IgD-negative memory B cell (primary cell): ENCODE measurements at regions not wholly inside any gene's neighbourhood (a gene's known extent, or its start where the extent isn't known, plus 50 kb on each side); places are given as distances from the start of the nearest gene placed in this dataset.

ENCODE experiments used
- H3K27ac Mint-ChIP-seq, 3 donors: one replicate each; pipeline ENCODE4 v1.8.0; 2020 to 2022; ENCODE audit warnings: mild to moderate bottlenecking in 3 of 3, mixed read lengths in 3 of 3, moderate library complexity in 1 of 3
- H3K27me3 Mint-ChIP-seq: one replicate; pipeline ENCODE4 v1.8.0; 2021; ENCODE audit warnings: mixed read lengths
- H3K36me3 Mint-ChIP-seq: one replicate; pipeline ENCODE4 v1.8.0; 2020; ENCODE audit warnings: mild to moderate bottlenecking, mixed read lengths
- H3K4me1 Mint-ChIP-seq, 3 donors: one replicate each; pipeline ENCODE4 v1.8.0; 2020 to 2022; ENCODE audit warnings: mixed read lengths in 3 of 3, mild to moderate bottlenecking in 1 of 3
- H3K4me3 Mint-ChIP-seq, 4 donors: one replicate each; pipeline ENCODE4 v1.8.0; 2020 to 2022; ENCODE audit warnings: mild to moderate bottlenecking in 4 of 4, mixed read lengths in 4 of 4, moderate library complexity in 3 of 4
- H3K9me3 Mint-ChIP-seq, 3 donors: one replicate each; pipeline ENCODE4 v1.8.0; 2020 to 2021; ENCODE audit warnings: mixed read lengths in 3 of 3, mild to moderate bottlenecking in 1 of 3

- Mint-ChIP-seq H3K36me3 (no peaks in the 10 kb centered on the region), H3K27me3 (no peaks in the 10 kb centered on the region), H3K4me1 (peaks cover 0 to 3% (median 0%) of the 10 kb centered on the region in 3 donors), H3K27ac (no peak overlapping the region), H3K4me3 (no peak overlapping the region), H3K9me3 (no peaks in the 10 kb centered on the region)
These were observed 423.0 kb upstream of the TPM1 start for GRCh38 chr15:62619526-62619925.

GRCh38 chr15:62622775-62623174 lies 419.8 kb upstream of the TPM1 start:
- Mint-ChIP-seq H3K9me3 (no peaks in the 10 kb centered on the region), H3K36me3 (no peaks in the 10 kb centered on the region), H3K27ac (peak overlapping the region in 1 of 3 donors; percentile 18), H3K27me3 (peaks cover 6% of the 10 kb centered on the region), H3K4me3 (no peak overlapping the region), H3K4me1 (peaks cover 3 to 7% (median 4%) of the 10 kb centered on the region in 3 donors)

GRCh38 chr15:62624547-62625378 lies 417.8 kb upstream of the TPM1 start:
- H3K27ac Mint-ChIP-seq = no peak overlapping the region
- no peaks in the 10 kb centered on the region for H3K9me3 Mint-ChIP-seq
- peaks cover 3 to 7% (median 4%) of the 10 kb centered on the region in 3 donors for H3K4me1 Mint-ChIP-seq
- H3K4me3 Mint-ChIP-seq = peak overlapping the region in 2 of 4 donors; percentile 74 to 78
- H3K27me3 Mint-ChIP-seq = peaks cover 6% of the 10 kb centered on the region
- H3K36me3 Mint-ChIP-seq = no peaks in the 10 kb centered on the region

GRCh38 chr15:62625429-62626033 lies 417.0 kb upstream of the TPM1 start:
- no peak overlapping the region for H3K27ac Mint-ChIP-seq
- no peaks in the 10 kb centered on the region for H3K36me3 Mint-ChIP-seq
- no peaks in the 10 kb centered on the region for H3K9me3 Mint-ChIP-seq
- no peak overlapping the region for H3K4me3 Mint-ChIP-seq
- peaks cover 3 to 7% (median 4%) of the 10 kb centered on the region in 3 donors for H3K4me1 Mint-ChIP-seq
- peaks cover 6% of the 10 kb centered on the region for H3K27me3 Mint-ChIP-seq

- peaks cover 10% of the 10 kb centered on the region for H3K27me3 Mint-ChIP-seq
- H3K4me3 Mint-ChIP-seq = no peak overlapping the region
- H3K9me3 Mint-ChIP-seq = no peaks in the 10 kb centered on the region
- no peak overlapping the region for H3K27ac Mint-ChIP-seq
- no peaks in the 10 kb centered on the region for H3K36me3 Mint-ChIP-seq
- H3K4me1 Mint-ChIP-seq = peaks cover 3 to 7% (median 4%) of the 10 kb centered on the region in 3 donors
These were observed 415.6 kb upstream of the TPM1 start for GRCh38 chr15:62626903-62627302.

- H3K36me3 Mint-ChIP-seq = no peaks in the 10 kb centered on the region
- H3K27me3 Mint-ChIP-seq = peaks cover 12% of the 10 kb centered on the region
- no peaks in the 10 kb centered on the region for H3K9me3 Mint-ChIP-seq
- H3K4me1 Mint-ChIP-seq = no peaks in the 10 kb centered on the region
- H3K27ac Mint-ChIP-seq = no peak overlapping the region
- no peak overlapping the region for H3K4me3 Mint-ChIP-seq
These were observed 411.3 kb upstream of the TPM1 start for GRCh38 chr15:62631076-62631724.

DNA sequence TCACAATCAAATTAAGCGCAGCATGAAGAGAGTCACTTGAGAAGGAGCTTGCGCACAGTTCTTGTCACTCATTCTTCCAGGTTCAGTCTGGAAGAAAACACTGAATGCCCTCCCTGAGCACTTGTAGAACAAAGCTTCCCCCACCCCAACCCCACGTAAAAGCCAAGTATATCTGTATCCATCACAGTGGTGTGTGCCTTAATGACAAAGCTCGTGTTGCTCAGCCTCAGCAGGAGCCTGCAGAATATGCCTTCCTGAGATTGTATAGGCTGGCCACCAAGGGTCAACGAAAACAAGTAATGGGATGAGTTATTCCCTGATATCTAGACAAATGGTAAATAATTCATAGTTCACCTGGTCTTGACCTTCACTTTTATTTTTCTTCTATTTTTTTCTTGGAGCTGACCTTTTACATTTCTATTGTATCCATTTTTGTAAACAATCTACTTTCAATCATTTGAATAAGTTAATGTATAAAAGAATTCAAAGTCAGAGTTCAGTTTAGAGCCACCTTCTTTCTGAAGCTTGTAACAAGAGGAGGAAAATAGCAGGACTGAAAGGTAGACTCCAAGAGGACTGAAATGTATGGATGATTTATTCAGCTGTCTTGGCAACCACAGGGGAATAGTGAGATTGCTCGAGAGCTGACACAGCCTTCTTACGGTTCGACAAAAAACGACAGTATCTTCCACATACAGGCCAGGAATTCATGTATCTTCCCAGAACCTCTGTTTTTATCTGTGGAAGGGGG lies 405.5 kb upstream of the TPM1 start:
- no peaks in the 10 kb centered on the region for H3K9me3 Mint-ChIP-seq
- H3K4me3 Mint-ChIP-seq = no peak overlapping the region
- no peaks in the 10 kb centered on the region for H3K36me3 Mint-ChIP-seq
- H3K4me1 Mint-ChIP-seq = no peaks in the 10 kb centered on the region
- no peak overlapping the region for H3K27ac Mint-ChIP-seq
- H3K27me3 Mint-ChIP-seq = peaks cover 4% of the 10 kb centered on the region

DNA sequence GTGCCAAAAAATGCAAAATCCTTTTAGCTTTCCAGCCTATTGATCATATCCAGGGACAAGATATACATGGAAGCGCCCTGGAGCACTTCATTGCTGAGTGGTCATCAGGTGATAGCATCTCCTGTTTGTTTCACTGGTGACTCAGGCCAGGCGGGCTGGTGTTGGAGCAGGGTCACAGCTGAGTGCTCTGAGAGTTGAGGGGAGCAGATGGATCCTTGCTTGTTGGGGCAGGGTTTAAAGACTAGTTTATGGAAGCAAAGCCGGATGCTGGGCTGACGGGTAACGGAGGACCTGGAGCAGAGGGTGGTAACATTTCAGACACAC lies 405.0 kb upstream of the TPM1 start:
- no peaks in the 10 kb centered on the region for H3K9me3 Mint-ChIP-seq
- H3K4me1 Mint-ChIP-seq = no peaks in the 10 kb centered on the region
- peaks cover 4% of the 10 kb centered on the region for H3K27me3 Mint-ChIP-seq
- H3K27ac Mint-ChIP-seq = no peak overlapping the region
- H3K36me3 Mint-ChIP-seq = no peaks in the 10 kb centered on the region
- H3K4me3 Mint-ChIP-seq = no peak overlapping the region

DNA sequence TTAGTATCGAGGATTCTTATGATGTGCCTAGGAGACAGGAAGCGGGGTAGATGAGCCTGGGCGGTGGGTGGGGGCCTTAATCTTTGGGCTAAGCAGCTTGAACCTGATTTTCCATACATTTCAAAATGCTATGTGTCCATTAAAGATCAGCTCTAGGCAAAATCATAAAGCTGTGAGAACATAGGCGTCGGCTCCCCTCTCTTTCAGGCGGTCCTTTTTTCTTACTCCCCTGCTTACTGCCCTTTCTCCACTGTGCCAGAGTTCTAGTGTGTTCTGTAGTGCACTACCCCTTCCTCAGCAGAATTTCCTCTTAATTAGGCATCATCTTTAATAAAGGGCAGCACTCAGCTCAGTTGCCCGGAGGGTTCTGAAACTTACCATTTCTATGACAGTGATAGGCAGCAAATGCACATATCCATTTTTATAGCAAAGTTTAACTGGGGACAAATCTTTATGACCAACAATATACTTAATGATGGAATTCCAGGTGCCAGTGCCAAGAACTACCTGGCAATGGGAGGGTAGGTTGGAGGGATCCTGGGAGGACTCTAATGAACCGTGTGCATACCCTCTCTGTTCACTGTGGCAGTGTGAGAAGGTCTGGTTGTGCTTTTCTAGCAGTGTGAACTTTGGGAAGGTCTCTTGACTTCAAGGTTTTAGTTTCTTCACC lies 404.5 kb upstream of the TPM1 start:
- H3K27me3 Mint-ChIP-seq = peaks cover 3% of the 10 kb centered on the region
- H3K36me3 Mint-ChIP-seq = no peaks in the 10 kb centered on the region
- no peaks in the 10 kb centered on the region for H3K9me3 Mint-ChIP-seq
- H3K4me3 Mint-ChIP-seq = no peak overlapping the region
- no peaks in the 10 kb centered on the region for H3K4me1 Mint-ChIP-seq
- no peak overlapping the region for H3K27ac Mint-ChIP-seq

DNA sequence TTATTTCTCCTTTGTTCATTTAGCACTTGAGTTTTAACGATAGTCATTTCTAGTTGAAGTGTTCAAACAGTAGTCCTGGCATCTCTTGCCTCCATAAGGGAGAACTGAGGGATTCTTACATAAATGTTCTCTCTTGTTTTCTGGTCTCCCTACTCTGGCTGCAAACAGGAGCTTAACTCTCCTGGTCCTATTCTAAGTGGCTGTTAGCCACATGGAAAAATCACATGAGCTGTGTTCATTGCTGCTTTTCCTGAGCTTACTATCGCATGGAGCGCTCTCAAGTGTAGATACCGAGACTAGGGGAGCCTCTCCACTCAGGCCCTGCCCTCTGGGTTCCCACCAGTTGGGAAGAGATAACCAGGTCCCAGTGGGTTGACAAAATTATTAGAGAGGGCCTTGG lies 403.1 kb upstream of the TPM1 start:
- Mint-ChIP-seq H3K4me1 (no peaks in the 10 kb centered on the region), H3K27me3 (peaks cover 2% of the 10 kb centered on the region), H3K9me3 (no peaks in the 10 kb centered on the region), H3K4me3 (no peak overlapping the region), H3K36me3 (no peaks in the 10 kb centered on the region), H3K27ac (no peak overlapping the region)

DNA sequence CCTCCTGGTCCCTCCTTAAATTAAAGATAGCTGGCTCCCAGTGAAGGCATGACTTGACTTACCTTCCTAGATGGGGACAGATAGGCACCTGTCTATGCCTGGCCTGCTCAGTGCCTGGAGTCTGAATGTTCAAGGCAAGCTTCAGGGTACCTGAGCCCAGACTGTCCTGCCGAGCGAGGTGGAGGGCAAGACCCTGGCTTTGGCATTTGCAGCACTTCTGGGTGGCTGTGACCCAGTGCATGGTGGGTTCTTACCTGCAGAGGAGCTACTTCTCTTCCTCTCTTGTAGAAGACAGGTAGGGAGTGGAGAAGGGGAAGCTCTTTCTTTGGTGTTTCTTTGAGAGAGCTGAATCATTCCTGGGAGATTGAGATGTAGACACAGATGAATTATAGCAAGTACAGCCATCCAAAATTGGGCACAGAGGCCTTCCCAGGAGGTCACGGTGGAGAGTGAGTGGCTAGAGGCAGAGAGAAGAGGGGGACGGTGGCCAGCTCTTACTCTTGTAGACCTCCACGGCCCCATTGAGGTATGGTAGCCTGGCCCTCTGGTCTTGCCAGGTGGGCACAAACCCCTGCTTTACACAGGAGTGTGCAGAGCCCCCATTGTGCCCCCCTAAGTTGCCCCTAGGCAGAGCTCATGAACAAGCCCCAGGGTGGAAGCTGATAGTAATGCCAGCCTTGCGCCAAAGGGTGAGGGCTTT lies 402.5 kb upstream of the TPM1 start:
- Mint-ChIP-seq H3K9me3 (no peaks in the 10 kb centered on the region), H3K36me3 (no peaks in the 10 kb centered on the region), H3K27ac (no peak overlapping the region), H3K4me1 (no peaks in the 10 kb centered on the region), H3K4me3 (no peak overlapping the region), H3K27me3 (peaks cover 2% of the 10 kb centered on the region)

GRCh38 chr15:62641825-62642224 lies 400.7 kb upstream of the TPM1 start:
- Mint-ChIP-seq H3K4me3 (no peak overlapping the region), H3K27ac (no peak overlapping the region), H3K36me3 (no peaks in the 10 kb centered on the region), H3K4me1 (no peaks in the 10 kb centered on the region), H3K9me3 (no peaks in the 10 kb centered on the region), H3K27me3 (peaks cover 2% of the 10 kb centered on the region)

DNA sequence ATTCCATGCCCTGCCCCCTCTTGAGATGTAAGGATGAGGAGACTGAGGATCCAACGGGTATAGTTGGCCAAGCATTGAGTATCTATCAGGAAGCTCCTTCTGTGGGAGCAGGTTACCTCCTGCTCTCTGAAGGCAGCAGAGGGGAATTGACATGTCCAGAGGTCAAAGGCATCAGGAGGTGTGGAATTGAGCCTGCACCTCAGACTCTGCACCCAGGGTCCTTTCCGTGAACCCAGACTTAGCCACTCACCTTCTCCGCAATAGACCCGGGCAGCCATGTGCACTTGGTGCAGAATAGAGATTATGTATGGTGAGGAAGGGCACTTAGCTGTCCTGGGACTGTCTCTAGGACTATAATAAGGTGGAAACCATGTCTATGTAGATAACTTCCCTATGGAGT lies 399.0 kb upstream of the TPM1 start:
- Mint-ChIP-seq H3K4me3 (no peak overlapping the region), H3K9me3 (no peaks in the 10 kb centered on the region), H3K27ac (no peak overlapping the region), H3K36me3 (no peaks in the 10 kb centered on the region), H3K4me1 (no peaks in the 10 kb centered on the region), H3K27me3 (peaks cover 2% of the 10 kb centered on the region)

- Mint-ChIP-seq H3K4me3 (no peak overlapping the region), H3K27ac (peak overlapping the region in 1 of 3 donors; percentile 7), H3K4me1 (no peaks in the 10 kb centered on the region), H3K9me3 (no peaks in the 10 kb centered on the region), H3K36me3 (no peaks in the 10 kb centered on the region), H3K27me3 (peaks cover 2% of the 10 kb centered on the region)
These were observed 398.2 kb upstream of the TPM1 start for GRCh38 chr15:62644216-62644888.
